HCT116 (cell line): ENCODE measurements at regions not wholly inside any gene's neighbourhood (a gene's known extent, or its start where the extent isn't known, plus 50 kb on each side); places are given as distances from the start of the nearest gene placed in this dataset.

Experiments
- ATAC-seq: fragments of 200-7000 bp; cut with Tn5 transposase; 2 replicates; pipeline ENCODE4 v1.9.1; 2020; ENCODE audit warnings: mild to moderate bottlenecking, moderate library complexity
- BruUV-seq: library from RNA; stranded (reverse); fragments of 400-500 nt; replicated peaks from 2 replicates; lab custom pipeline; 2021; lab: Mats Ljungman, UMichigan
- CTCF ChIA-PET: fragments of 300-600 bp; sonication (Branson Sonifier 250); formaldehyde crosslinking; loops from one replicate; lab custom pipeline; 2021; ENCODE audit warnings: antibody characterized with exemption; lab: Charles Lee
- POLR2A ChIA-PET: fragments of 300-600, 350-600 bp; sonication (Branson Sonifier 250); formaldehyde crosslinking; loops from one replicate; lab custom pipeline; 2021; ENCODE audit warnings: antibody characterized with exemption; lab: Charles Lee
- RAD21 ChIA-PET, 2 experiments: fragments of 300-600 bp; sonication (Branson Sonifier 250); formaldehyde crosslinking; loops; one replicate each; lab custom pipeline; 2023; ENCODE audit warnings: low total read pairs in 2 of 2; ENCODE audit not compliant: uncharacterized antibody in 2 of 2, unreplicated experiment in 2 of 2, low non-redundant PET in 1 of 2; lab: Charles Lee
- DNase-seq: peaks from one replicate; pipeline ENCODE4 v3.0.0-alpha.2; 2010; ENCODE audit warnings: low read depth, low spot score
- H2AFZ ChIP-seq: fragments of 200-600 bp; shearing (Covaris generic), sonication (generic); 2 replicates; pipeline ENCODE4 v1.6.1; 2017; ENCODE audit warnings: low read depth, mixed run types, mixed read lengths, antibody characterized with exemption, low read length; ENCODE audit not compliant: poor library complexity, severe bottlenecking
- H3K27ac ChIP-seq: 2 replicates; pipeline ENCODE4 v1.5.1; 2012; ENCODE audit warnings: low read depth, low read length
- H3K27me3 ChIP-seq: fragments of 200-600 bp; sonication (generic); 2 replicates; pipeline ENCODE4 v1.6.1; 2016; ENCODE audit warnings: mixed run types, low read length, mixed read lengths; ENCODE audit not compliant: insufficient read depth
- H3K36me3 ChIP-seq, 2 experiments: fragments of 200-500 bp in 1 of 2; fragments of 200-600 bp in 1 of 2; sonication (Bioruptor generic) in 1 of 2; sonication (generic) in 1 of 2; 2 replicates each; pipeline versions ENCODE4 v1.5.1 to v1.6.1; 2014 to 2016; ENCODE audit warnings: low read length in 2 of 2, inconsistent platforms in 1 of 2, mixed read lengths in 1 of 2, mixed run types in 1 of 2; ENCODE audit not compliant: insufficient read depth in 2 of 2, control insufficient read depth in 1 of 2
- H3K4me1 ChIP-seq, 2 experiments: fragments of 200-600 bp in 1 of 2; sonication (generic) in 1 of 2; 2 replicates each; pipeline versions ENCODE4 v1.5.1 to v1.6.1; 2012 to 2017; ENCODE audit warnings: low read length in 2 of 2, inconsistent platforms in 1 of 2, mild to moderate bottlenecking in 1 of 2, mixed read lengths in 1 of 2, mixed run types in 1 of 2, moderate library complexity in 1 of 2; ENCODE audit not compliant: insufficient read depth in 2 of 2, control insufficient read depth in 1 of 2
- H3K4me2 ChIP-seq: fragments of 200-600 bp; sonication (generic); 2 replicates; pipeline ENCODE4 v1.6.1; 2017; ENCODE audit warnings: mixed run types, low read length, mixed read lengths
- H3K4me3 ChIP-seq, 2 experiments: fragments of 200-600 bp in 1 of 2; sonication (generic) in 1 of 2; replicated peaks in 1 of 2; 2 replicates each; pipeline ENCODE4 v1.5.1; 2011 to 2016; ENCODE audit warnings: low read length in 2 of 2, control low read depth in 1 of 2, low read depth in 1 of 2, mild to moderate bottlenecking in 1 of 2, mixed read lengths in 1 of 2, mixed run types in 1 of 2
- H3K79me2 ChIP-seq: fragments of 200-600 bp; sonication (generic); 2 replicates; pipeline ENCODE4 v1.6.1; 2017; ENCODE audit warnings: mild to moderate bottlenecking, mixed run types, low read length, moderate library complexity, mixed read lengths; ENCODE audit not compliant: insufficient read depth
- H3K9ac ChIP-seq: fragments of 200-600 bp; sonication (generic); 2 replicates; pipeline ENCODE4 v1.6.1; 2016; ENCODE audit warnings: low read length, mixed read lengths
- H3K9me2 ChIP-seq: fragments of 200-600 bp; sonication (generic), shearing (Covaris generic); 2 replicates; pipeline ENCODE4 v1.6.1; 2017; ENCODE audit warnings: mixed run types, mild to moderate bottlenecking, moderate library complexity; ENCODE audit not compliant: insufficient read depth
- H3K9me3 ChIP-seq, 2 experiments: fragments of 200-500 bp in 1 of 2; fragments of 200-600 bp in 1 of 2; sonication (Bioruptor generic) in 1 of 2; sonication (generic) in 1 of 2; 2 replicates each; pipeline ENCODE4 v1.6.1; 2014 to 2017; ENCODE audit warnings: low read length in 2 of 2, mixed read lengths in 2 of 2, inconsistent platforms in 1 of 2, low read depth in 1 of 2, mild to moderate bottlenecking in 1 of 2, mixed run types in 1 of 2, moderate library complexity in 1 of 2; ENCODE audit not compliant: control insufficient read depth in 1 of 2, insufficient read depth in 1 of 2
- H4K20me1 ChIP-seq: fragments of 200-600 bp; sonication (generic), shearing (Covaris generic); 2 replicates; pipeline ENCODE4 v1.6.1; 2017; ENCODE audit warnings: mixed run types, mild to moderate bottlenecking, moderate library complexity; ENCODE audit not compliant: insufficient read depth
- CEBPB ChIP-seq: IDR thresholded peaks from 2 replicates; pipeline ENCODE4 v1.6.1; 2012; ENCODE audit warnings: low read depth
- ELF1 ChIP-seq: IDR thresholded peaks from 2 replicates; pipeline ENCODE4 v1.6.1; 2012; ENCODE audit warnings: low read depth, borderline replicate concordance
- POLR2A ChIP-seq: IDR thresholded peaks from 2 replicates; pipeline ENCODE4 v1.7.0; 2011; ENCODE audit warnings: borderline replicate concordance; ENCODE audit not compliant: insufficient read depth, insufficient read length; ENCODE audit errors: extremely low read depth
- POLR2AphosphoS5 ChIP-seq: IDR thresholded peaks from 2 replicates; pipeline ENCODE4 v1.6.1; 2011; ENCODE audit warnings: mild to moderate bottlenecking, low read depth, low read length, moderate library complexity
- RAD21 ChIP-seq: IDR thresholded peaks from 2 replicates; pipeline ENCODE4 v1.6.1; 2012; ENCODE audit warnings: low read depth, mild to moderate bottlenecking
- SIN3A ChIP-seq: IDR thresholded peaks from 2 replicates; pipeline ENCODE4 v1.6.1; 2012; ENCODE audit warnings: low read depth
- YY1 ChIP-seq: IDR thresholded peaks from 2 replicates; pipeline ENCODE4 v1.6.1; 2011; ENCODE audit warnings: low read length, low read depth, moderate library complexity, mild to moderate bottlenecking; ENCODE audit not compliant: insufficient replicate concordance; ENCODE audit errors: extremely low read depth
- ZFX ChIP-seq: fragments of 450-650 bp; IDR thresholded peaks from 2 replicates; pipeline ENCODE4 v1.6.1; 2017
- ZNF274 ChIP-seq: fragments of 200-500 bp; sonication (Bioruptor generic); IDR thresholded peaks from 2 replicates; pipeline ENCODE4 v1.6.1; 2014; ENCODE audit warnings: mild to moderate bottlenecking, low read depth, low read length, inconsistent platforms
- intact Hi-C: fragments of 100-400 bp; cut with micrococcal nuclease; formaldehyde crosslinking; loops from 2 replicates; pipeline ENCODE4 v1.10.0; 2022
- TF ChIP-seq, protein P1 (sequence below), 3 experiments: fragments of 200-600 bp in 1 of 3; sonication (generic) in 1 of 3; IDR thresholded peaks in 2 of 3; conservative IDR thresholded peaks in 1 of 3; 2 replicates each; pipeline ENCODE4 v1.5.1; 2012 to 2017; ENCODE audit warnings: low read depth in 2 of 3, low read length in 2 of 3, antibody characterized with exemption in 1 of 3, borderline replicate concordance in 1 of 3, control low read depth in 1 of 3, mild to moderate bottlenecking in 1 of 3, mixed read lengths in 1 of 3, mixed run types in 1 of 3, moderate library complexity in 1 of 3; ENCODE audit not compliant: insufficient read depth in 1 of 3
- TF ChIP-seq, protein P2 (sequence below): IDR thresholded peaks from 2 replicates; pipeline ENCODE4 v1.6.1; 2012
- TF ChIP-seq, protein P3 (sequence below): IDR thresholded peaks from 2 replicates; pipeline ENCODE4 v1.6.1; 2012; ENCODE audit warnings: low read depth
- TF ChIP-seq, protein P4 (sequence below): IDR thresholded peaks from 2 replicates; pipeline ENCODE4 v1.6.1; 2011; ENCODE audit warnings: mild to moderate bottlenecking, low read length, moderate library complexity; ENCODE audit not compliant: insufficient replicate concordance; ENCODE audit errors: extremely low read depth

DNA sequence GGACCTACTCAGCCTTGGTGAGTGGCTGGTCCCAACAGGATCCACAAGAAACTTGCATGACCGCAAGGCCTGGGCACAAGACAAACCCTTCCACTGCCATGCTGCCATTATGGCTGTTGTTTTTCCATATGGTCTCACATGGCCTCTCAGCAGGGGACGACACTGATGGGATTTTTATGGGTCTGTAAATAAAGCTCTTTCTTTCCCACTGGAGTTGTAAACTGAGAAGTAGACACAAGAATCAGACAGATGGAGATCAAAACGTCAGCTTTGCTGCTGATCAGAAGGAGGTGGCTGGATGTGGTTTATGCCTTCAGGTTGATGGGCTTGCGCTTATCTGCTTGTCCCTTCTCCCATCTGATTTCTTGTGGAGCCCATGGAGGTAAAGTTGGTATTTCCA, 138.1 kb upstream of the KCNJ6 start:
- TF ChIP-seq ZNF274 (no peak), ZFX (no peak), RAD21 (no peak), YY1 (no peak), SIN3A (no peak), POLR2A (no peak), POLR2AphosphoS5 (no peak), ELF1 (no peak), CEBPB (no peak)
- TF ChIP-seq, protein P1, sequence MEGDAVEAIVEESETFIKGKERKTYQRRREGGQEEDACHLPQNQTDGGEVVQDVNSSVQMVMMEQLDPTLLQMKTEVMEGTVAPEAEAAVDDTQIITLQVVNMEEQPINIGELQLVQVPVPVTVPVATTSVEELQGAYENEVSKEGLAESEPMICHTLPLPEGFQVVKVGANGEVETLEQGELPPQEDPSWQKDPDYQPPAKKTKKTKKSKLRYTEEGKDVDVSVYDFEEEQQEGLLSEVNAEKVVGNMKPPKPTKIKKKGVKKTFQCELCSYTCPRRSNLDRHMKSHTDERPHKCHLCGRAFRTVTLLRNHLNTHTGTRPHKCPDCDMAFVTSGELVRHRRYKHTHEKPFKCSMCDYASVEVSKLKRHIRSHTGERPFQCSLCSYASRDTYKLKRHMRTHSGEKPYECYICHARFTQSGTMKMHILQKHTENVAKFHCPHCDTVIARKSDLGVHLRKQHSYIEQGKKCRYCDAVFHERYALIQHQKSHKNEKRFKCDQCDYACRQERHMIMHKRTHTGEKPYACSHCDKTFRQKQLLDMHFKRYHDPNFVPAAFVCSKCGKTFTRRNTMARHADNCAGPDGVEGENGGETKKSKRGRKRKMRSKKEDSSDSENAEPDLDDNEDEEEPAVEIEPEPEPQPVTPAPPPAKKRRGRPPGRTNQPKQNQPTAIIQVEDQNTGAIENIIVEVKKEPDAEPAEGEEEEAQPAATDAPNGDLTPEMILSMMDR (IDR thresholded peaks at IDR 0.05 in 2 of 3, conservative IDR thresholded peaks at IDR 0.05 in 1 of 3; ENCODE audit: borderline replicate concordance in 1 of 3, insufficient read depth in 1 of 3, low read depth in 2 of 3, low read length in 2 of 3), result no peak
- TF ChIP-seq, protein P2, sequence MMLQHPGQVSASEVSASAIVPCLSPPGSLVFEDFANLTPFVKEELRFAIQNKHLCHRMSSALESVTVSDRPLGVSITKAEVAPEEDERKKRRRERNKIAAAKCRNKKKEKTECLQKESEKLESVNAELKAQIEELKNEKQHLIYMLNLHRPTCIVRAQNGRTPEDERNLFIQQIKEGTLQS, result no peak
- TF ChIP-seq, protein P3, sequence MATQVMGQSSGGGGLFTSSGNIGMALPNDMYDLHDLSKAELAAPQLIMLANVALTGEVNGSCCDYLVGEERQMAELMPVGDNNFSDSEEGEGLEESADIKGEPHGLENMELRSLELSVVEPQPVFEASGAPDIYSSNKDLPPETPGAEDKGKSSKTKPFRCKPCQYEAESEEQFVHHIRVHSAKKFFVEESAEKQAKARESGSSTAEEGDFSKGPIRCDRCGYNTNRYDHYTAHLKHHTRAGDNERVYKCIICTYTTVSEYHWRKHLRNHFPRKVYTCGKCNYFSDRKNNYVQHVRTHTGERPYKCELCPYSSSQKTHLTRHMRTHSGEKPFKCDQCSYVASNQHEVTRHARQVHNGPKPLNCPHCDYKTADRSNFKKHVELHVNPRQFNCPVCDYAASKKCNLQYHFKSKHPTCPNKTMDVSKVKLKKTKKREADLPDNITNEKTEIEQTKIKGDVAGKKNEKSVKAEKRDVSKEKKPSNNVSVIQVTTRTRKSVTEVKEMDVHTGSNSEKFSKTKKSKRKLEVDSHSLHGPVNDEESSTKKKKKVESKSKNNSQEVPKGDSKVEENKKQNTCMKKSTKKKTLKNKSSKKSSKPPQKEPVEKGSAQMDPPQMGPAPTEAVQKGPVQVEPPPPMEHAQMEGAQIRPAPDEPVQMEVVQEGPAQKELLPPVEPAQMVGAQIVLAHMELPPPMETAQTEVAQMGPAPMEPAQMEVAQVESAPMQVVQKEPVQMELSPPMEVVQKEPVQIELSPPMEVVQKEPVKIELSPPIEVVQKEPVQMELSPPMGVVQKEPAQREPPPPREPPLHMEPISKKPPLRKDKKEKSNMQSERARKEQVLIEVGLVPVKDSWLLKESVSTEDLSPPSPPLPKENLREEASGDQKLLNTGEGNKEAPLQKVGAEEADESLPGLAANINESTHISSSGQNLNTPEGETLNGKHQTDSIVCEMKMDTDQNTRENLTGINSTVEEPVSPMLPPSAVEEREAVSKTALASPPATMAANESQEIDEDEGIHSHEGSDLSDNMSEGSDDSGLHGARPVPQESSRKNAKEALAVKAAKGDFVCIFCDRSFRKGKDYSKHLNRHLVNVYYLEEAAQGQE, result no peak
- TF ChIP-seq, protein P4, sequence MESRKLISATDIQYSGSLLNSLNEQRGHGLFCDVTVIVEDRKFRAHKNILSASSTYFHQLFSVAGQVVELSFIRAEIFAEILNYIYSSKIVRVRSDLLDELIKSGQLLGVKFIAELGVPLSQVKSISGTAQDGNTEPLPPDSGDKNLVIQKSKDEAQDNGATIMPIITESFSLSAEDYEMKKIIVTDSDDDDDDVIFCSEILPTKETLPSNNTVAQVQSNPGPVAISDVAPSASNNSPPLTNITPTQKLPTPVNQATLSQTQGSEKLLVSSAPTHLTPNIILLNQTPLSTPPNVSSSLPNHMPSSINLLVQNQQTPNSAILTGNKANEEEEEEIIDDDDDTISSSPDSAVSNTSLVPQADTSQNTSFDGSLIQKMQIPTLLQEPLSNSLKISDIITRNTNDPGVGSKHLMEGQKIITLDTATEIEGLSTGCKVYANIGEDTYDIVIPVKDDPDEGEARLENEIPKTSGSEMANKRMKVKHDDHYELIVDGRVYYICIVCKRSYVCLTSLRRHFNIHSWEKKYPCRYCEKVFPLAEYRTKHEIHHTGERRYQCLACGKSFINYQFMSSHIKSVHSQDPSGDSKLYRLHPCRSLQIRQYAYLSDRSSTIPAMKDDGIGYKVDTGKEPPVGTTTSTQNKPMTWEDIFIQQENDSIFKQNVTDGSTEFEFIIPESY, result no peak
- ChIA-PET CTCF (no interaction called here), POLR2A (no interaction called here), RAD21 (no interaction called here)
- Histone ChIP-seq H3K9me2 (no peaks in the 10 kb centered on the region), H3K4me3 (no peak overlapping the region), H3K27ac (no peak overlapping the region), H3K36me3 (no peaks in the 10 kb centered on the region), H3K27me3 (no peaks in the 10 kb centered on the region), H3K4me1 (no peaks in the 10 kb centered on the region), H4K20me1 (no peaks in the 10 kb centered on the region), H3K4me2 (no peak overlapping the region), H2AFZ (no peak overlapping the region), H3K79me2 (no peaks in the 10 kb centered on the region), H3K9me3 (peaks cover 0 to 12% of the 10 kb centered on the region in 2 experiments; a peak in 2 of 4 replicates), H3K9ac (no peak overlapping the region)
- ATAC-seq, result no peak
- no peak for DNase-seq
- intact Hi-C loops, result no loop called here
- BruUV-seq, result no TSS peak
